ENCODE measurements at regions not wholly inside any gene's neighbourhood (a gene's known extent, or its start where the extent isn't known, plus 50 kb on each side); places are given as distances from the start of the nearest gene placed in this dataset.

DNA sequence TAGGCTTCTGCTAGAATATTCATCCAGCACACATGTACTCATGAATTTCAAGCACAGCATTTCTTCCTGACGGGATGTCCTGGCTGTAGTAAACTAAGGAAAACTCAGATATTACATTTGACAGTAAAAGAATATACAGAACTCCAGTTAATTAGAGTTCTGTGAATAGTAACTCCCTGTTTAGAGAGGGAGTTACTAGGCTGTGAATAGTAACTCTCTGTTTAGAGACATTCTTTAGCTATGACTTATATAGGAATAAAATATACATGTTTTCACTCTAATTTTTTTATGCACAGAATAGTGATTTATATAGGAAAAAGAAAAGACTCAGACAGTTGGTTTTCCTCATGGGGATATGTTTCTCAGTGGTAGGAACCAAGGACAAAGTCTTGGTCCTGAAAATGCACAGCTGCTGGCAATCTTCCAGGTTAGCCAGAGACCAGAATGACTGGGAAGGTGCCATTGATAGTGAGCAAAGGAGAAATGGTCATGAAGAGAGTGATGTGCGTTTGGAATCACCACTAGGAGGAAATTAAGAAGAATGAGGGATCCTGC is 480.7 kb upstream of the THBS1 start:
- intact Hi-C loops (cut with DNase I), result no loop called here
- Histone ChIP-seq H3K4me1 (no peaks in the 10 kb centered on the region), H3K27ac (no peak overlapping the region), H3K27me3 (ENCODE audit: insufficient read depth in 3 of 3, low read length in 2 of 3) (no peaks in the 10 kb centered on the region), H3K4me3 (no peak overlapping the region), H3K36me3 (ENCODE audit: insufficient read depth in 1 of 2, low read depth in 1 of 2) (no peaks in the 10 kb centered on the region), H3K9me3 (no peaks in the 10 kb centered on the region)
- ATAC-seq (no peak), DNase-seq (no peak)
- TF ChIP-seq, protein P1, sequence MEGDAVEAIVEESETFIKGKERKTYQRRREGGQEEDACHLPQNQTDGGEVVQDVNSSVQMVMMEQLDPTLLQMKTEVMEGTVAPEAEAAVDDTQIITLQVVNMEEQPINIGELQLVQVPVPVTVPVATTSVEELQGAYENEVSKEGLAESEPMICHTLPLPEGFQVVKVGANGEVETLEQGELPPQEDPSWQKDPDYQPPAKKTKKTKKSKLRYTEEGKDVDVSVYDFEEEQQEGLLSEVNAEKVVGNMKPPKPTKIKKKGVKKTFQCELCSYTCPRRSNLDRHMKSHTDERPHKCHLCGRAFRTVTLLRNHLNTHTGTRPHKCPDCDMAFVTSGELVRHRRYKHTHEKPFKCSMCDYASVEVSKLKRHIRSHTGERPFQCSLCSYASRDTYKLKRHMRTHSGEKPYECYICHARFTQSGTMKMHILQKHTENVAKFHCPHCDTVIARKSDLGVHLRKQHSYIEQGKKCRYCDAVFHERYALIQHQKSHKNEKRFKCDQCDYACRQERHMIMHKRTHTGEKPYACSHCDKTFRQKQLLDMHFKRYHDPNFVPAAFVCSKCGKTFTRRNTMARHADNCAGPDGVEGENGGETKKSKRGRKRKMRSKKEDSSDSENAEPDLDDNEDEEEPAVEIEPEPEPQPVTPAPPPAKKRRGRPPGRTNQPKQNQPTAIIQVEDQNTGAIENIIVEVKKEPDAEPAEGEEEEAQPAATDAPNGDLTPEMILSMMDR (IDR thresholded peaks at IDR 0.05), result no peak
- WGBS, 3 donors, result 71 to 80% (median 76%) methylated on average over 2 of the region's 2 CpGs

DNA sequence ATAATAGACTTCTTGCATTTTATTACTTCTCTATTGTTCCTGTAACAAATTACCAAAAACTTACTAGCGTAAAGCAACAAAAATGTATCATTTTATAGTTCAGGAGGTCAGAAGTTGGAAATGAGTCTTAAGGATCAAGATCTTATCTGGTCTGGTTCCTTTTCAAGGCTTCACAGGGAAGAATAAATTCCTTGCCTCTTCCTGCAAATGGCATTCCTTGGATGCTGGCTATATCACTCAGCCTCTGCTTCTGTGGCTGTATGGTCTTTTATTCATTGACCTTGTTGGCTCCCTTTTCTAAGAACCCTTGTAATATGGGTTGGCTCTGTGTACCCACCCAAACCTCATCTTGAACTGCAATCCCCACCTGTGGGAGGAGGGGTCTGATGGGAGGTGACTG is 478.4 kb upstream of the THBS1 start:
- Histone ChIP-seq H3K9me3 (no peaks in the 10 kb centered on the region), H3K4me1 (no peaks in the 10 kb centered on the region), H3K36me3 (ENCODE audit: insufficient read depth in 1 of 2, low read depth in 1 of 2) (no peaks in the 10 kb centered on the region), H3K27me3 (ENCODE audit: insufficient read depth in 3 of 3, low read length in 2 of 3) (no peaks in the 10 kb centered on the region), H3K4me3 (no peak overlapping the region), H3K27ac (no peak overlapping the region)
- WGBS, 3 donors, result 88 to 96% (median 92%) methylated on average over 1 of the region's 1 CpG
- ATAC-seq (no peak), DNase-seq (no peak)
- intact Hi-C loops (cut with DNase I), result no loop called here
- TF ChIP-seq, protein P1 (IDR thresholded peaks at IDR 0.05), result no peak

DNA sequence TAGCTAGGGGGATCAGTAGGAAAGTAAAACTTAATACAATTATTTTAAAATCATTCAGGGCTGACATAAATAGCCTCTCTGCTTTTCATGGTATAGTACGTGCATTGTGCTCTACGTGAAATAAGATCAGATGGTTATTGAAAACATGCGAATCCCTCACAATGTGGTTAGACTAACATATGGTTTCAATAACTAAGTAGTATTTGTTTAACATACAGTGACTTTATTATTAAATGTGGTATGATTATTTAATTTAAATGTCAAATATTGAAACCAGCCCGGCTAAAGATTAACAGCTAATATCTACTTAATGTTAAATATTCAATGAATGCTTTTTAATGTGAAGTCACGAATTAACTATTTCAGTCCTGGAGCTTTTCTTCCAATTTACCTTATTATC is 473.9 kb upstream of the THBS1 start:
- intact Hi-C loops (cut with DNase I), result no loop called here
- Histone ChIP-seq H3K4me1 (no peaks in the 10 kb centered on the region), H3K27ac (no peak overlapping the region), H3K36me3 (ENCODE audit: insufficient read depth in 1 of 2, low read depth in 1 of 2) (no peaks in the 10 kb centered on the region), H3K4me3 (no peak overlapping the region), H3K9me3 (no peaks in the 10 kb centered on the region), H3K27me3 (ENCODE audit: insufficient read depth in 3 of 3, low read length in 2 of 3) (no peaks in the 10 kb centered on the region)
- ATAC-seq (no peak), DNase-seq (no peak)
- 83 to 86% (median 85%) methylated on average over 5 of the region's 5 CpGs for WGBS, 3 donors
- TF ChIP-seq, protein P1 (IDR thresholded peaks at IDR 0.05), result no peak

DNA sequence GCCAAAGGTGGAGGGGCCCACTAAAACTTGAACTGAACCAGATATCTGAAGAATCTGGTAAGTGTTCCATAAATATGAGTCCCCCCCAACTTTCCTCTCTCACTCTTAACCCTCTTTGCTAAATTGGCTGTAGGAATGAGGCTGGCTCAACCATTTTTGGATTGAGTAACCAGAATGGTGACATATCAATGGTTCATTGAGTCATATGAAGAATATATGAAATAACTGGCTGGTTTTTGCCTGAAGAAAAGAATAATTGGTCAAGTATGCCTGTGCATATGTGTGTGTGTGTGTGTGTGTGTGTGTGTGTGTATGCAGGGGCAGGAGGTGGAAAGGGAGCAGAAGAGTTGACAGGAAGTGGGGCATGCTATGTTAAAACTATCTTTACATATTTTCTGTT is 472.9 kb upstream of the THBS1 start:
- intact Hi-C loops (cut with DNase I), result no loop called here
- ATAC-seq, result no peak
- H3K27ac ChIP-seq, result no peak overlapping the region

DNA sequence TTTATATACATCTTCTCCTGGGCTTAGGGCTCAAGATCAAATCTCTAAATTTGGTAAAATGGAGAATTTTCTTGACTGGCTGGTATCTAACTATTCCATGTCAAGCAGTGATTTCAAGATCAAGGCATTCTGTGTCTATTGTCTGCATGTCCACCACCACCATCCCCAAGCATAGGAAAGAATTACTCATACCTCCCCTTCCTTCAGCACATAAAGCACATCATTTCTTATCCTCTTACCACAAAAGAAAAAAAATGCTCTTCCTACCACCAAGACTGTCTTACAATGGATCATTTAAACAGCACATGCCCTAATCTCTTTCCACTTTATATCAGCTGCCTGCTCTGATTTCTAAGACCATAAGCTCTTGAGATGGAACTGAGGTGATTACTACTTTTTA is 470.5 kb upstream of the THBS1 start:
- DNase-seq (no peak), ATAC-seq (no peak)
- peaks cover 0 to 2% (median 0%) of the 10 kb centered on the region in 3 donors for H3K27me3 ChIP-seq (ENCODE audit: insufficient read depth in 3 of 3, low read length in 2 of 3)
- H3K4me3 ChIP-seq, result no peak overlapping the region
- TF ChIP-seq, protein P1 (IDR thresholded peaks at IDR 0.05), result no peak
- H3K4me1 ChIP-seq, result no peaks in the 10 kb centered on the region
- intact Hi-C loops (cut with DNase I), result no loop called here
- no peak overlapping the region for H3K27ac ChIP-seq
- H3K9me3 ChIP-seq, result no peaks in the 10 kb centered on the region
- no peaks in the 10 kb centered on the region for H3K36me3 ChIP-seq (ENCODE audit: insufficient read depth in 1 of 2, low read depth in 1 of 2)

More for the DNA sequence above, 472.9 kb upstream of the THBS1 start:
- TF ChIP-seq, protein P1 (IDR thresholded peaks at IDR 0.05), result no peak
- Histone ChIP-seq H3K9me3 (no peaks in the 10 kb centered on the region), H3K4me3 (no peak overlapping the region), H3K36me3 (ENCODE audit: insufficient read depth in 1 of 2, low read depth in 1 of 2) (no peaks in the 10 kb centered on the region), H3K4me1 (no peaks in the 10 kb centered on the region), H3K27me3 (ENCODE audit: insufficient read depth in 3 of 3, low read length in 2 of 3) (no peaks in the 10 kb centered on the region)
- DNase-seq, result no peak
